GM06990 (cell line): ENCODE measurements at regions not wholly inside any gene's neighbourhood (a gene's known extent, or its start where the extent isn't known, plus 50 kb on each side); places are given as distances from the start of the nearest gene placed in this dataset.

ENCODE experiments used
- DNase-seq: peaks from one replicate; pipeline ENCODE4 v3.0.0-alpha.2; 2011; ENCODE audit not compliant: insufficient read length; ENCODE audit errors: extremely low read depth
- H3K27me3 ChIP-seq: replicated peaks from 2 replicates; pipeline ENCODE4 v1.6.0; 2011; ENCODE audit warnings: low read length; ENCODE audit not compliant: control insufficient read depth, insufficient read depth
- H3K36me3 ChIP-seq: 2 replicates; pipeline ENCODE4 v1.5.1; 2011; ENCODE audit warnings: low read length; ENCODE audit not compliant: control insufficient read depth, insufficient read depth
- H3K4me3 ChIP-seq: replicated peaks from 2 replicates; pipeline ENCODE4 v1.5.1; 2011; ENCODE audit warnings: low read depth, mild to moderate bottlenecking, control low read depth, low read length
- TF ChIP-seq, protein P1 (sequence below): IDR thresholded peaks from 2 replicates; pipeline ENCODE4 v1.5.1; 2011; ENCODE audit warnings: low read length, control low read depth, mild to moderate bottlenecking, inconsistent platforms; ENCODE audit not compliant: insufficient read depth, poor library complexity, severe bottlenecking

- H3K27me3 ChIP-seq: no peaks in the 10 kb centered on the region
- TF ChIP-seq, protein P1, sequence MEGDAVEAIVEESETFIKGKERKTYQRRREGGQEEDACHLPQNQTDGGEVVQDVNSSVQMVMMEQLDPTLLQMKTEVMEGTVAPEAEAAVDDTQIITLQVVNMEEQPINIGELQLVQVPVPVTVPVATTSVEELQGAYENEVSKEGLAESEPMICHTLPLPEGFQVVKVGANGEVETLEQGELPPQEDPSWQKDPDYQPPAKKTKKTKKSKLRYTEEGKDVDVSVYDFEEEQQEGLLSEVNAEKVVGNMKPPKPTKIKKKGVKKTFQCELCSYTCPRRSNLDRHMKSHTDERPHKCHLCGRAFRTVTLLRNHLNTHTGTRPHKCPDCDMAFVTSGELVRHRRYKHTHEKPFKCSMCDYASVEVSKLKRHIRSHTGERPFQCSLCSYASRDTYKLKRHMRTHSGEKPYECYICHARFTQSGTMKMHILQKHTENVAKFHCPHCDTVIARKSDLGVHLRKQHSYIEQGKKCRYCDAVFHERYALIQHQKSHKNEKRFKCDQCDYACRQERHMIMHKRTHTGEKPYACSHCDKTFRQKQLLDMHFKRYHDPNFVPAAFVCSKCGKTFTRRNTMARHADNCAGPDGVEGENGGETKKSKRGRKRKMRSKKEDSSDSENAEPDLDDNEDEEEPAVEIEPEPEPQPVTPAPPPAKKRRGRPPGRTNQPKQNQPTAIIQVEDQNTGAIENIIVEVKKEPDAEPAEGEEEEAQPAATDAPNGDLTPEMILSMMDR: no peak
- no peak for DNase-seq
- H3K4me3 ChIP-seq: no peak overlapping the region
- no peaks in the 10 kb centered on the region for H3K36me3 ChIP-seq
These were observed 1015.7 kb downstream of the FSTL5 start for GRCh38 chr4:161148051-161148450.

- no peaks in the 10 kb centered on the region for H3K36me3 ChIP-seq
- TF ChIP-seq, protein P1: no peak
- H3K4me3 ChIP-seq: no peak overlapping the region
- H3K27me3 ChIP-seq: no peaks in the 10 kb centered on the region
- DNase-seq: no peak
These were observed 1020.4 kb downstream of the FSTL5 start for GRCh38 chr4:161143375-161143774.

DNA sequence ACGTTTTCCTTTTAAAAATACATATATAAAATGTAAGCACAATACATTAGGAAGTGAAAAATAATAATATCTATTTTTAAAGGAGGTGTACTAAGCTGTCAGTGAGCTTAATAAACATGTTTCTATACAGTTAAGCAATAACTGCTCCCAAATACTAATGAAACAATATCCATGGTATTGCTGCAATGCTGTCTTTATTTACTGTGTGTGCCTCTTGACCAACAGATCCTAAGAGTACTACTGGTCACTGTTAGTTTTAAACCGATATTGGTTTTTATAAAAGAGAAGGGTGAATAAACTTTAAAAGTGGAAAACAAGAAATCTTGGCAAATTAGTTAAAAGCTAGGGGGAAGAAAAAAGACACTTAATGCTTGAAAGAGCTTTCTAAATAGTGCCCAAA lies 1029.0 kb downstream of the FSTL5 start:
- Histone ChIP-seq H3K36me3 (no peaks in the 10 kb centered on the region), H3K4me3 (no peak overlapping the region), H3K27me3 (no peaks in the 10 kb centered on the region)
- TF ChIP-seq, protein P1: no peak
- DNase-seq: no peak

- DNase-seq: no peak
- TF ChIP-seq, protein P1: no peak
- Histone ChIP-seq H3K4me3 (no peak overlapping the region), H3K27me3 (no peaks in the 10 kb centered on the region), H3K36me3 (no peaks in the 10 kb centered on the region)
These were observed 1030.1 kb downstream of the FSTL5 start for GRCh38 chr4:161133586-161134276.

DNA sequence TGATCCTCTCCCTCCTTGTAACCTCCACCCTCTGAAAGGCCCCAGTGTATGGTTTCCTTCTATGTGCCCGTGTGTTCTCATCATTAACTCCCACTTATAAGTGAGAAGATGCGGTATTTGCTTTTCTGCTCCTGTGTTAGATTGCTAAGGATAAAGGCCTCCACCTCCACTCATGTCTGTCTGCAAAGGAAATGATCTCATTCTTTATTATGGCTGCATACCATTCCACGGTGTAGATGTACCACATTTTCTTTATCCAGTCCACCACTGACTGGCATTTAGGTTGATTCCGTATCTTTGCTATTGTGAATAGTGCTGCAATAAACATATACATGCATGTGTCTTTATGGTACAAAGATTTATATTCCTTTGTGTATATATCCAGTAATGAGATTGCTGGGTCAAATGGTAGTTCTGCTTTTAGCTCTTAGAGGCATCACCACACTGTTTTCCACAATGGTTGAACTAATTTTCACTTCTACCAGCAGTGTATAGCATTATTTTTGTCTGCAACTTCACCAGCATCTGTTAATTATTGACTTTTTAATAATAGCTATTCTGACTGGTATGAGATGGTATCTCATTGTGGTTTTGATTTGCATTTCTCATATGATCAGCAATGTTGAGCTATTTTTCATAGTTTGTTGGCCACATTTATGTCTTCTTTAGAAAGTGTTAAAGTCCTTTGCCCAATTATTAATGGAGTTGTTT lies 1030.9 kb downstream of the FSTL5 start:
- Histone ChIP-seq H3K4me3 (no peak overlapping the region), H3K36me3 (no peaks in the 10 kb centered on the region), H3K27me3 (no peaks in the 10 kb centered on the region)
- DNase-seq: no peak
- TF ChIP-seq, protein P1: no peak
